ENCODE measurements at regions not wholly inside any gene's neighbourhood (a gene's known extent, or its start where the extent isn't known, plus 50 kb on each side); places are given as distances from the start of the nearest gene placed in this dataset.

DNA sequence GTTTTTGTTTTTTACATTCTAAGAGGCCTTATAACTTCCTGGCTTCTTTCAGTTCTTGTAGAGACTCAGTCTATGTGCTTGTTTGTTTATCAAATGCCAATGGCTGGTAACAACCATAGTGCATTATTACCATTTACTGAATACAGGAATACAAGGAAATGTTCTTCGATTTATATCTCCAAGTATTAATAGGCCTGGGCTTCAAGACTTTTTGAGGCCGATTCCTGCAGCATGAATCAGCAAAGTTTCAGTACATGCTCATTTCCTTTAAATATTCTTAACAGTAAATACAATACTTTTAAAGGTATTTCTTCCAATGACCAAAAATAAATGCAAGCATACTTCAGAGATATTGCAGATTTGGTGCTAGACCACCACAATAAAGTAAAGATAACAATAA, 535.3 kb downstream of the EFNA5 start:
- H3K36me3 ChIP-seq (ENCODE audit: control insufficient read depth in 4 of 4, insufficient read depth in 4 of 4, low read length in 4 of 4): no peaks in the 10 kb centered on the region
- TF ChIP-seq, protein P1, sequence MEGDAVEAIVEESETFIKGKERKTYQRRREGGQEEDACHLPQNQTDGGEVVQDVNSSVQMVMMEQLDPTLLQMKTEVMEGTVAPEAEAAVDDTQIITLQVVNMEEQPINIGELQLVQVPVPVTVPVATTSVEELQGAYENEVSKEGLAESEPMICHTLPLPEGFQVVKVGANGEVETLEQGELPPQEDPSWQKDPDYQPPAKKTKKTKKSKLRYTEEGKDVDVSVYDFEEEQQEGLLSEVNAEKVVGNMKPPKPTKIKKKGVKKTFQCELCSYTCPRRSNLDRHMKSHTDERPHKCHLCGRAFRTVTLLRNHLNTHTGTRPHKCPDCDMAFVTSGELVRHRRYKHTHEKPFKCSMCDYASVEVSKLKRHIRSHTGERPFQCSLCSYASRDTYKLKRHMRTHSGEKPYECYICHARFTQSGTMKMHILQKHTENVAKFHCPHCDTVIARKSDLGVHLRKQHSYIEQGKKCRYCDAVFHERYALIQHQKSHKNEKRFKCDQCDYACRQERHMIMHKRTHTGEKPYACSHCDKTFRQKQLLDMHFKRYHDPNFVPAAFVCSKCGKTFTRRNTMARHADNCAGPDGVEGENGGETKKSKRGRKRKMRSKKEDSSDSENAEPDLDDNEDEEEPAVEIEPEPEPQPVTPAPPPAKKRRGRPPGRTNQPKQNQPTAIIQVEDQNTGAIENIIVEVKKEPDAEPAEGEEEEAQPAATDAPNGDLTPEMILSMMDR (IDR thresholded peaks at IDR 0.05; ENCODE audit: control extremely low read depth, extremely low read depth): no peak
- no peak overlapping the region for H3K9ac ChIP-seq (ENCODE audit: insufficient read depth in 1 of 2, low read length in 2 of 2)
- no peak overlapping the region for H3K4me3 ChIP-seq
- WGBS, 2 donors: 37 to 53% methylated on average over 2 of the region's 2 CpGs
- peaks cover 0 to 5% (median 0%) of the 10 kb centered on the region in 4 donors for H3K9me3 ChIP-seq (ENCODE audit: control insufficient read depth in 4 of 4, insufficient read depth in 3 of 4, low read length in 3 of 4)
- H3K4me1 ChIP-seq (ENCODE audit: control insufficient read depth in 5 of 5, insufficient read depth in 5 of 5, low read length in 5 of 5): no peaks in the 10 kb centered on the region
- H3K27me3 ChIP-seq (ENCODE audit: control insufficient read depth in 3 of 3, insufficient read depth in 3 of 3, low read length in 2 of 3): no peaks in the 10 kb centered on the region
- DNase-seq (no peak), ATAC-seq (ENCODE audit: insufficient read depth, low FRiP score) (no peak)
- H3K27ac ChIP-seq (ENCODE audit: low read depth in 1 of 2, low read length in 1 of 2): no peak overlapping the region

DNA sequence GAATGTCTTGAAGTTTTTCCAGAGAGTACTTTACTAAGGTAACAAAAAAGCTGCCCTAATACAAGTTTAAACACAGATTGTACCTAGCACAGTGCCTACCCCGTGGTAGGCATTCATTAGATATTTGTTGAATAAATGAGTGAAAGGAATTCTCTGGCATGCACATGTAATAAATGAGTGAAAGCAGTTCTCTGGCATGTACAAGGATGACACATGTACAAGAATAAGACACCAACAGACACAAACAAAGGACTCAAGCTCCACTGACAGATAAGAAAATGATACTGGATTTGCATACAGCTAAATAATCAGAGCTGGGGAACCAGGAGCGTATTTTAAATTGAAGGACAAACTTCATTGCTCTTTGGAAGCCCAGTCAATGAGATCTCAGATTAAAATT, 535.8 kb downstream of the EFNA5 start:
- H3K27me3 ChIP-seq (ENCODE audit: control insufficient read depth in 3 of 3, insufficient read depth in 3 of 3, low read length in 2 of 3): no peaks in the 10 kb centered on the region
- H3K4me1 ChIP-seq (ENCODE audit: control insufficient read depth in 5 of 5, insufficient read depth in 5 of 5, low read length in 5 of 5): no peaks in the 10 kb centered on the region
- 68 to 89% methylated on average over 2 of the region's 2 CpGs for WGBS, 2 donors
- no peak overlapping the region for H3K27ac ChIP-seq (ENCODE audit: low read depth in 1 of 2, low read length in 1 of 2)
- H3K9ac ChIP-seq (ENCODE audit: insufficient read depth in 1 of 2, low read length in 2 of 2): no peak overlapping the region
- no peak for ATAC-seq (ENCODE audit: insufficient read depth, low FRiP score)
- DNase-seq: no peak
- H3K36me3 ChIP-seq (ENCODE audit: control insufficient read depth in 4 of 4, insufficient read depth in 4 of 4, low read length in 4 of 4): no peaks in the 10 kb centered on the region
- H3K4me3 ChIP-seq: no peak overlapping the region
- peaks cover 0 to 4% (median 0%) of the 10 kb centered on the region in 4 donors for H3K9me3 ChIP-seq (ENCODE audit: control insufficient read depth in 4 of 4, insufficient read depth in 3 of 4, low read length in 3 of 4)
- TF ChIP-seq, protein P1 (IDR thresholded peaks at IDR 0.05; ENCODE audit: control extremely low read depth, extremely low read depth): no peak

DNA sequence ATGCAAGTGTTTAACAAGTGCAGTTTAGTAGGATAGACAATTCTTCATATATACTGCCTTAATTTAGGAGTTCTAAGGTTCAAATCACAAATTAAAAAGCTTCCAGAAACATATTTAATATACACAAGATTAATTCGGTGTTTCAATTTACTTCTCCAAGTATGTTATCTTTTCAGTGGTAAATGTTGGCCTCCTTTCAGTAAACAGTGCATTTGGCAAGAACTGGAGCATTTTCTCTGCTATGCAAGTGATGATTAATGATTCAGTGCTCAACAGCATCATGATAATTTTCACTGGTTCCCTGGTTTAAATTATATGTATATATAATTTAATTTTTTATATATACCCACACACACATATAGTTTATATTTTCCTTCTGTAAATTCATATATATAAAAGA, 541.7 kb downstream of the EFNA5 start:
- DNase-seq: peak in 2 of 3 donors; percentile 72 to 76
- H3K9me3 ChIP-seq (ENCODE audit: control insufficient read depth in 4 of 4, insufficient read depth in 3 of 4, low read length in 3 of 4): no peaks in the 10 kb centered on the region
- H3K27ac ChIP-seq (ENCODE audit: low read depth in 1 of 2, low read length in 1 of 2): no peak overlapping the region
- ATAC-seq (ENCODE audit: insufficient read depth, low FRiP score): no peak
- H3K9ac ChIP-seq (ENCODE audit: insufficient read depth in 1 of 2, low read length in 2 of 2): no peak overlapping the region
- no peak overlapping the region for H3K4me3 ChIP-seq
- no peaks in the 10 kb centered on the region for H3K27me3 ChIP-seq (ENCODE audit: control insufficient read depth in 3 of 3, insufficient read depth in 3 of 3, low read length in 2 of 3)
- WGBS, 2 donors: 30 to 70% methylated on average over 1 of the region's 1 CpG
- TF ChIP-seq, protein P1 (IDR thresholded peaks at IDR 0.05; ENCODE audit: control extremely low read depth, extremely low read depth): no peak
- H3K36me3 ChIP-seq (ENCODE audit: control insufficient read depth in 4 of 4, insufficient read depth in 4 of 4, low read length in 4 of 4): no peaks in the 10 kb centered on the region
- peaks cover 0 to 18% (median 1%) of the 10 kb centered on the region in 5 donors for H3K4me1 ChIP-seq (ENCODE audit: control insufficient read depth in 5 of 5, insufficient read depth in 5 of 5, low read length in 5 of 5)

DNA sequence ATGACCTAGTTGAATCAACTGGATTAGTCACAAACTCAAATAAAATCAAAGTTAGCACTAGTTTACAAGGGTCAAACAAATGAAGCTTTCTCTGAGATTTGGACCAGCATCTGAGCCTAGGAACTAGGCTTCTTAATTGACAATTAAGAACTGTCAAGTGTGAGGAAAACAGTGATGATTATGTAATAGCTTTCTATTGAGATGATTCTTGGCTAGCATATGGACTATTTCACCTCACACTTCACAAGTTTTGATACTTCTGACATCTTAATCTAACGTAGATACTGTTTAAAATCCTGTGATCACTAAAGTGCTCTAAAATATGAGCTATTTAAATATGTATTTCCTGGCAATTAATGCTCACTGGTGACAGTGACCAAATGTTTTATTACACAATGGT, 542.9 kb downstream of the EFNA5 start:
- 36 to 55% methylated on average over 1 of the region's 1 CpG for WGBS, 2 donors
- ATAC-seq (ENCODE audit: insufficient read depth, low FRiP score): no peak
- TF ChIP-seq, protein P1 (IDR thresholded peaks at IDR 0.05; ENCODE audit: control extremely low read depth, extremely low read depth): no peak
- Histone ChIP-seq H3K9me3 (ENCODE audit: control insufficient read depth in 4 of 4, insufficient read depth in 3 of 4, low read length in 3 of 4) (no peaks in the 10 kb centered on the region), H3K36me3 (ENCODE audit: control insufficient read depth in 4 of 4, insufficient read depth in 4 of 4, low read length in 4 of 4) (no peaks in the 10 kb centered on the region), H3K27me3 (ENCODE audit: control insufficient read depth in 3 of 3, insufficient read depth in 3 of 3, low read length in 2 of 3) (no peaks in the 10 kb centered on the region), H3K27ac (ENCODE audit: low read depth in 1 of 2, low read length in 1 of 2) (no peak overlapping the region), H3K9ac (ENCODE audit: insufficient read depth in 1 of 2, low read length in 2 of 2) (no peak overlapping the region), H3K4me1 (ENCODE audit: control insufficient read depth in 5 of 5, insufficient read depth in 5 of 5, low read length in 5 of 5) (peaks cover 0 to 18% (median 1%) of the 10 kb centered on the region in 5 donors), H3K4me3 (no peak overlapping the region)
- DNase-seq: peak in 2 of 3 donors; percentile 91 to 92
